NCI-H2029 (cell line): ENCODE measurements at regions not wholly inside any gene's neighbourhood (a gene's known extent, or its start where the extent isn't known, plus 50 kb on each side); places are given as distances from the start of the nearest gene placed in this dataset.
"Not testable (repeated sequence)": the region's sequence is repeated elsewhere in the genome, so short reads cannot be mapped to it uniquely, and the experiment has no call there.

Experiments used
- DNase-seq: peaks from one replicate; lab custom pipeline; 2025; lab: John Stamatoyannopoulos, UW

DNA sequence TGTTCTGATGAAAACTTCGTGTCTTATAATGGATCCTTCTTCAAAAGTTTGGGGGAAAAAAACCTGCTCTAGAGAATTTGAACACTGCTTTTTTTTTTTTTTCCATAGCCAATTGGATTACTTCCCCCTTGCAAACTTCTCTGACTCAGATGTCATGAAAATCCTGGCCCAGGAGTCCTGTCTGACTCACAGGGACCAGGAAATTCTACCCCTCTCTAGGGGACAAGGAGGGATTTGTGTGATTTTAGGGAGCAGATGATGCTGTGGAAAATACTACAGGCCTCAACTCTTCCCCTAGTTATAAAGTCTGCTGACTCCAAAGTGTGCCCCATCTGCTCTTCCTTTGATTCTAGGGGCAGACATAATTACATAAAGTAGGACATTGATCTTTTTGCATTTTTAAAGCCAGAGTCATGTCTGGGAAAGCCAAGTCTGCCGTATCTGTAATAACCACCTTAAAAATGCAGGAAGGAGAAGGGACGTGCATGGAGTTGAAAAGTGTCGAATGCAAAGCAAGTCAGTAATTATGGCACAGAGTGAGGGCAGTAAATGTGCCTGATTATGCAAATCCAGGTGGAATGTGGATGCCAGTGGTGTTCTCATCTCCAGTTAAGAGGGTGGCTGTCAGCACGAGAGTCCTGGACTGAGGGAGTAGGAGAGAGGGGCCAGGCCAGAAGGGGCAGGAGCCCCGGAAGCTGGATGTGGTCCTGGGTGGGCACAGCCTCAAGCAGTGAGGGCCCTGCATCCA is 144.3 kb upstream of the SULF2 start:
- no peak for DNase-seq

GRCh38 chr20:47927944-47928343 is 142.7 kb upstream of the SULF2 start:
- no peak for DNase-seq

DNA sequence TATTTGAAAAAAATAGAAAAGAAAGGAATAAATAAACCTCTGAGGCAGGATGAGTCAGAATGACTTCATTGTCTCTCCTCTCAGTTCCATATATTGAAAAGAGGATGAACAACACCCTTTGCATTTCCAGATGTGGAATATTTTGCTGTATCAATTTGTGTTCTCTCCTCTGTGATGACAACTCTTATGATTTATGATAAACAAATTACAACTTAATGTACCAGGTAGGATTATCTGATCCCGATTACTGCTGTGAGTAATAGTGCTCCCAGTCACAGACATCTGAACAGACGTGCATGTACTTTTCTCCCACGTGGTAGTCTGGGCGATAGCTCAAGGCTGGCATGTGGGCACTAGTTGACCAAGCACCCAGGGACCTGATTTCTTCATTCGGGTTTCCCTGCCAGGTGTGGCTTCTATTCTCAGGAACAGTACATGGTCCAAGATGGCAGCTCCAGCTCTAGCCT is 142.1 kb upstream of the SULF2 start:
- no peak for DNase-seq

DNA sequence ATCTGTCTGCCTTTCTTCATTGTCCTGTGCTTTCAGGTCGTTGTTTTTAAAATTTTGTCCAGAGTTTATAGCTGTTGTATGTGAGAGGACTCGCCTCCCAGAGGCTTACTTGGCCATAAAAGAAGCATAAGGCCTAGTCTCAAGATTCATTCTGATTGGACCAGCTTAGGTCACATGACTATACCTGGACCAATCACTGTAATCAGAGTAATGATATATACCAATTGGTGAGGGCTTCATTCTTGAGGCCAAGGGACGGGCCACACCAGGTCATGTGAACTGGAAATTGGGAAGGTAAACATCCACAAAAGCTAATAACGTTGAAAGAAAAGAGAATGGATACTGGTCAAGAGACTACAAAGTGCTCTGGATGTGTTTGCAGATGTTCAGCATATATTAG is 141.4 kb upstream of the SULF2 start:
- no peak for DNase-seq

DNA sequence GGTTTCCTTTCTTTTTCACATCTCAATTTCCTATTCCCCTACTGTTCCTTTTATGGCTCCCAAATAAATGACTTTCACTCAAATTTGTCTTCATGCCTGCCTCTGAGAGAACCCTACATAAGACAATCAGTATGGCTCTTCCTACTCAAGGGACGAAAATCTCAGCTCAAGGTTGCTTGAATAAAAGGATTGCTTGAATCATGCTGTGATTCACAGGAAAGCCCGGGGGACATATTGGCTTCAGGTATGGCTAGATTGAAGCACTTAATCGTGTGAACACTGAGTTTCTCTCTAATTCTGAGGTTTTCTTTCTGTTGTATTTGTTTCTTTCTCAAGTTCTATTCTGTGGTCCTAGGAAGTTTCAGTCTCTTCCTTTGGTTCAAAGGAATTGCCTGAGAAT is 140.3 kb upstream of the SULF2 start:
- no peak for DNase-seq

GRCh38 chr20:47922269-47922668 is 137.0 kb upstream of the SULF2 start:
- DNase-seq, result no peak

GRCh38 chr20:47921829-47922228 is 136.5 kb upstream of the SULF2 start:
- not testable (repeated sequence) for DNase-seq

DNA sequence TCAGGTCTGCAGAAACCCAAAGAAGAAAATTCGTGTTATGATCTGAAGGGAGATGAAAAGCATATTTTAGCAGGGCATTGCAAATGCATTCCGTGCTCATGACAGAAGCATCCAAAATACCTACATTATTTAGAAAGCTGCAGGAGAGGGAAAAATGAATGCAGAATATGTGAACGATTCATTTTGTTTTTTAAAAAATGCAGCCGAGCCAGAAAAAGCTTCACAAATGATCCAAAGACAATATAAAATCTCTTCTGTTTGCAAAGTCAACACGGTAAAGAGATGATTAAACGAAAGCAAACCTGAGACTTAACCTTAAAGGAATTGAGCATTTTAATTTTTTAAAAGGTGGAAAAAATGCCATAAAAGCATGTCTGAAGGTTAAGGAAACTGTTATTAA is 136.1 kb upstream of the SULF2 start:
- DNase-seq, result no peak

DNA sequence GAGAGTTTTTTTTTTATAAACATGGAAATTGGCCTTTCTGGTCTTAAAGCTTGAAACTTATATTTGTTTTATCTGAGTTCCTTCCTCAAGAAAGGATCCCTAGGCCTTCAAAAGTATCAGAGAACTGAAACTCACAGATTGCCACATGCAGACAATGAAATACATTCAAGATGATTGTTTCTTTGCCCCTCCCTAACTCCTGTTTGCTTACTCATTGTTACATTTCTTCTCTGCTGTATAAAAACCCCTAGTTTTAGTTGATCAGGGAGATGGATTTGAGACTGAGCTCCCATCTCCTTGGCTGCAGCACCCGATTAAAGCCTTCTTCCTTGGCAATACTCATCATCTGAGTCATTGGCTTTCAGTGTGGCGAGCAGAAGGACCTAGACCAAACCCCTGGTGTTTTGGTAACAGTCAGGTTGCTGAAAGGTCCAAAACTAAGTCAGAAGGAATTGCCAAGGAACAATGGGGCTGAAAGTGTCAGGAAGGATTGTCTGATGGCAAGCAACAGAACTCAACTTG is 132.3 kb upstream of the SULF2 start:
- DNase-seq, result no peak

DNA sequence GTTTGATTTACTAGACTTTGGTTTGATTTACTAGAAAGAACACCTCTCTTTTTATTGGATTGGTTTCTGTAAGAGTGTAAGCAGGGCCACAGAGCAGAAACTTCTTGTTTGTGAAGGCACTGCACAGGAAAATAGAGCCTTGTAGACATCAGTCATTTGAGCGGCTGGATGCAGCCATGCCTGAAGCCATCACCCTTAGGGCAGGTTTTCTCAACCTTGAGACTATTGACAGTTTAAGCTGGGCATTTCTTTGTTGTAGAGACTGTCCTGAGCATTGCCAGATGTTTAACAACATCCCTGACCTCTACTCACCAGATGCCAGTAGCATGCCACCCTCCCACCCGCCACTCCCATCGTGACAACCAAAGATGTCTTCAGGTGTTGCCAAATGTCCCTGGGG is 130.2 kb upstream of the SULF2 start:
- no peak for DNase-seq

DNA sequence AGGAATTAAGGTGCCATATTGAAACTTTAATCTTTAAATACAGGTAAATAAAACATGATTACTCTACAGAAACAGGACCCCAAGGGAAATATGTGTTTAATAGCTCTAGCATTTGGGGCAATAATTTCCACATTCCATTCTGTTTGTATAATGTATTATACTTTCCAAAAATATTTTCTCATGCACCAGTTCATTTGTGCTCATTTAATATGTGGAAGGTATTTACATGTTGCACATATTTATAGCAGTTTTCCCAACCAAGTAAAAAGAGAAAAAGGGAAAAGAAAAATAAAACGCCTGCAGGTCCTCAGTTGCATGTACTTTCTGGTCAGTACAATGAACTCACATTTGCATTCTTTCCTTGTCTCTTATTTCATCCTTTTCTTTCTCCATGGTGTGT is 129.5 kb upstream of the SULF2 start:
- no peak for DNase-seq

DNA sequence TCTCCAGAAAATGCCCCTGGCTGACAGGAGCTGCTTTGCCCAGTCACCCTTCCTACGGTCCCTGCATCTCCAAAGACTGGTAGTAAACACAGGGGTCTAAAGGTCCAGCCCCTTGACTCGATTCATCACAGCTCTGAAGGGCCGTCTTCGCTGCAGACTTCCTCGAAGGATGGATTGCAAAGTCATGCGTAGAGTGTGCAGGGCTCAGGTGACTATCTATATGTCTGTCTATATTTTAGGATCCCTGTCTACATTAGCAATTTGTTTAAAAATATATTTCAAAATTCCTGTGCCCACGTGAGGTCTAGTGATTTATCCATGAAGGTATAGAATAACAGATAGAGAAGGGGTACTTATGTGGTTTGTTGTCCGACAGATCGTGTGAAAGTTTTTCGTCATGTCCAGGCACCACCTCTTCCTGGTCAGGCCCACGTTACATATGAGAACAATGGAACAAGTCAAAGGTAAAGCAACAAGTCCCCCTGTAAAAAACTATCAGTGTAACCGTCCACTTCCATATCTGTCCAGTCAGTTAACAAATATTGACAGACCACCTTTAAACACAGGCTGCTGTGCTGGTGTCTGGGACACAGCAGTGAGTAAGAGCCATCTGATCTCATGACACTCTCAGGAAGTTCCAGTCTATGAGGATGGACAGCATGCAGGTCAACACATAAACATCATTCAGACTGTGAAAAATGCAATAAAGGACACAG is 127.7 kb upstream of the SULF2 start:
- not testable (repeated sequence) for DNase-seq

GRCh38 chr20:47912165-47912564 is 126.9 kb upstream of the SULF2 start:
- not testable (repeated sequence) for DNase-seq

DNA sequence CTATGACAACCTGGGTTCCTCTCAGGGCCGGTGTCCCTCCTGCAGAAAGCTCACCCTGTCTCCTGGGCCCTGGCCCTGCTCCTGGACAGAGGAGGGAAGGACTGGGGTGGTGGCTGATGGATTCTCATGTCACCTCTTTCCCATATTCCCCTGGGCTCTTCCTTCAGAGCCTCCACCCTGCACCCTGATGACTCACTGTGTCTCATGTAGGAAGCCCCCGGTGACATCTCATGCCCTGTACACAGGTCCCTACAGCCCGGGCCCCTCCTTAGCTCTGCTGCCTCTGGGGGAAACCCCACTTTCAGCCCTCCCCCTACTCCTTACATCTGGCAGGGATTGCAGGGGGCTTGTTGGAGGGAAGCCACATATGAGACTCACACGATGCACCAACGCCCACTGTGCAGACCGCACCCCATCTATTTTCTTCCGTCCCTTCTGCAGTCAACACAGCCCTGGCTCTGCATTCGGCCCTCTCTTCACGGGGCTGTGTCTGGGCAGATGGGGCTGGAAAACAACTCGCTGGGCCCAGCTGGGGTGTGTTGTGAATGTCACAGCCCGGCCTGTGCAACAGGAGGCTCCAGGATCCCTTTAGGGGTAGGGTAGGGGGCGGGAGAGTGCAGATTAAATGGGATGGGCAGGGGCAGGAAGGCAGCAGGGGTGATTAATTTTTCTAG is 124.6 kb upstream of the SULF2 start:
- not testable (repeated sequence) for DNase-seq

DNA sequence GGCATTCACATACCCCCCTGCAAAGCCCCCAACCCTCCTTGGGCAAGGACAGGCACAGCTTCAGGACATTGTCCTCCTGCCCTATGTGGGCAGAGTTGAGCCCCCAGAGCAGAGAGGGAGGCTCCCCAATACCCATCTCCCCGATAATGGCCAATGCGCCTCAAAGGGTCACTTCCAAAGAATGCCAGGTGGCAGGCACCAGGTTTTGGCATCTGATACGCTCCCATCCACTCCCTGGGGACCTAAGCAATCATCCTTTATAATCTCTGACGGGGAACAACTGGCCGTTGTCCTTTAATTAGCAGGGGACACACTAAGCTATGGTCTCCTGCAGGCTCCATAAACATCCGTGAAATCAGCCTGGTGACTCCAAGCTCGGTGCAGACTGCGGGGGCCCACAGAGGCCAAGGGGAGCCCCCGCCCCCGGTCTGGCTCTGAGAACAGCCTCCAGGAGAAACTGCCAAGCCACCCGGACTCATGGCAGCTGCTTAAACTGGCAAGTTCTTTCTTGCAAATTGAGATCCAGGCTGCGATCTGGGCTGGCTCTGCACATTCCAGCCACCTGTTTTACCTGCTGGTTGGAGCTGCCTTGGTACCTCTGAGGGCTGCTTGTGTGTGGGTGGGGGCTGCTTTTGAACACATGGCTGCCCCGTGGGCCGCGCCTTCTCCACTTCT is 123.2 kb upstream of the SULF2 start:
- not testable (repeated sequence) for DNase-seq

DNA sequence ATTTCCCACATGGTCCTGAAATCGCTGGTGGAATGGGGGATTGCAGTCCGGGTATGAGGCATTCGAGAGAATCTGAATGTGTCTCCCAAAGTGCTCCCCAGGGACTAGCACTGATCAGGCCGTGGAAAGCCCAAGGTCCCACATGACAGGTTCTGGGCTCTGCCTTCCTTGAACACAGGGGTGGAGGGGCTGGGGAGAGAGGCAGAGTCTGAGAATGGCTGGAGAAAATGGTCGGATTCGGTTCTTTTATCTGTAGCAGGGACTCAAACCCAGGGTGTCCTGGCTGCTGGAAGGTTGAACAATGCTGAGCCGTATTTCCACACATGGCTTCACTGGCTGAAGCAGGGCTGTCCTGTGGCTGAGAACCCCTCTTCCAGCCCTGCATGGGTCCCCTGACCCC is 122.7 kb upstream of the SULF2 start:
- not testable (repeated sequence) for DNase-seq

- DNase-seq, result no peak
Observed at GRCh38 chr20:47907031-47907675, 121.9 kb upstream of the SULF2 start.

GRCh38 chr20:47906348-47906660 is 121.0 kb upstream of the SULF2 start:
- no peak for DNase-seq

- no peak for DNase-seq
Observed at GRCh38 chr20:47905628-47906347, 120.5 kb upstream of the SULF2 start.

GRCh38 chr20:47903009-47903408 is 117.7 kb upstream of the SULF2 start:
- not testable (repeated sequence) for DNase-seq

DNA sequence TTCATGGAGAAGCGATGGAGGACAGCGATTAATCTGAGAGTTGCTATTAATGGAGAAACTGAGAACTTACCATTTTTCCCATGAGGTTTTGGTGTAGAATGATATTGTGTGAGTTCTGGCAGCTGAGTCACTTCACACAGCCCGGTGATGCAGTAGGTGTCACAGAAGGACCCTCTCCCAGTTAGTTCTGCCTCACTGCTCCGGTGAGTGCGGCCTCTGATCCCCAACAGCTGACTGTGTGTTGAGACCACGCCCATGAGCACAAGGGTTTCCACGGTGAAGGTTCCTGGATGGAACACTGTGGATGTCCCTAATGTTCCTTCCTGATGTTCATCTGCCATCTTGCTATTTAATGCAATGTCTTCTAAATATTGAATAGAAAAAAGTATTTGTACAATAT is 114.0 kb upstream of the SULF2 start:
- DNase-seq, result not testable (repeated sequence)
